ENCODE measurements at regions not wholly inside any gene's neighbourhood (a gene's known extent, or its start where the extent isn't known, plus 50 kb on each side); places are given as distances from the start of the nearest gene placed in this dataset.

DNA sequence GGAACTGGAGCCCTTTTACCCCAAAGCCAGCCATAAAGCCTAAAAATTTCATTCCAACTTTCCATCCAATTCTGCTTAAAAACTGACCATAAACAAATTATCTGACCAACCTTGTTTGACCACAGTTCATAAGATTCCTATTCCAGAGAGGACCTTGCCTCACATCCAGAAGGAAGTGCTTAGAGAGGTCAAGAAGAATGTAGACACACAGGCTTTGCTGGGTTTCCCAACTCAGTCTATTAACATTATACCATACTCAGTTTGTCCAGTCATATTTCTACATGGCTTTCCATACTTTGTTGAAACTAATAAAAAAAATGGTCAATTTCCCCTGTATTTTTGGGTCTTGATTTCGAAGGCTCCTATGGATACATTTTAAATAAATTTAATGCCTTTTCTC, 1522.5 kb downstream of the ARAP2 start:
- in situ Hi-C loops (cut with HindIII; ENCODE audit: low pct_unique_long_range_greater_than_20kb, low sequenced_read_pairs) (no loop called here), intact Hi-C loops (cut with micrococcal nuclease; ENCODE audit: unreplicated experiment) (no loop called here)
- Histone ChIP-seq H3K4me3 (ENCODE audit: low read depth in 2 of 2, low read length in 2 of 2) (no peak overlapping the region), H3K9me3 (ENCODE audit: control insufficient read depth, insufficient read depth, low read depth, low read length) (no peaks in the 10 kb centered on the region), H3K27me3 (ENCODE audit: control insufficient read depth, insufficient read depth, low read length) (no peaks in the 10 kb centered on the region), H3K36me3 (ENCODE audit: control insufficient read depth, insufficient read depth, low read length) (no peaks in the 10 kb centered on the region), H3K4me1 (ENCODE audit: control insufficient read depth, insufficient read depth, low read length) (no peaks in the 10 kb centered on the region), H3K27ac (ENCODE audit: low read length) (no peak overlapping the region)
- BruUV-seq (replicated peaks): no TSS peak
- ATAC-seq (no peak), DNase-seq (ENCODE audit: low read depth, low spot score) (no peak)
- TF ChIP-seq SIN3A (IDR thresholded peaks at IDR 0.05; ENCODE audit: borderline replicate concordance, insufficient read depth, low read depth, low read length): no peak
- TF ChIP-seq, protein P1, sequence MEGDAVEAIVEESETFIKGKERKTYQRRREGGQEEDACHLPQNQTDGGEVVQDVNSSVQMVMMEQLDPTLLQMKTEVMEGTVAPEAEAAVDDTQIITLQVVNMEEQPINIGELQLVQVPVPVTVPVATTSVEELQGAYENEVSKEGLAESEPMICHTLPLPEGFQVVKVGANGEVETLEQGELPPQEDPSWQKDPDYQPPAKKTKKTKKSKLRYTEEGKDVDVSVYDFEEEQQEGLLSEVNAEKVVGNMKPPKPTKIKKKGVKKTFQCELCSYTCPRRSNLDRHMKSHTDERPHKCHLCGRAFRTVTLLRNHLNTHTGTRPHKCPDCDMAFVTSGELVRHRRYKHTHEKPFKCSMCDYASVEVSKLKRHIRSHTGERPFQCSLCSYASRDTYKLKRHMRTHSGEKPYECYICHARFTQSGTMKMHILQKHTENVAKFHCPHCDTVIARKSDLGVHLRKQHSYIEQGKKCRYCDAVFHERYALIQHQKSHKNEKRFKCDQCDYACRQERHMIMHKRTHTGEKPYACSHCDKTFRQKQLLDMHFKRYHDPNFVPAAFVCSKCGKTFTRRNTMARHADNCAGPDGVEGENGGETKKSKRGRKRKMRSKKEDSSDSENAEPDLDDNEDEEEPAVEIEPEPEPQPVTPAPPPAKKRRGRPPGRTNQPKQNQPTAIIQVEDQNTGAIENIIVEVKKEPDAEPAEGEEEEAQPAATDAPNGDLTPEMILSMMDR (IDR thresholded peaks at IDR 0.05): no peak
- no peak for TF ChIP-seq TCF7L2 (IDR thresholded peaks at IDR 0.05; ENCODE audit: low read depth, low read length)
- TF ChIP-seq, protein P2, sequence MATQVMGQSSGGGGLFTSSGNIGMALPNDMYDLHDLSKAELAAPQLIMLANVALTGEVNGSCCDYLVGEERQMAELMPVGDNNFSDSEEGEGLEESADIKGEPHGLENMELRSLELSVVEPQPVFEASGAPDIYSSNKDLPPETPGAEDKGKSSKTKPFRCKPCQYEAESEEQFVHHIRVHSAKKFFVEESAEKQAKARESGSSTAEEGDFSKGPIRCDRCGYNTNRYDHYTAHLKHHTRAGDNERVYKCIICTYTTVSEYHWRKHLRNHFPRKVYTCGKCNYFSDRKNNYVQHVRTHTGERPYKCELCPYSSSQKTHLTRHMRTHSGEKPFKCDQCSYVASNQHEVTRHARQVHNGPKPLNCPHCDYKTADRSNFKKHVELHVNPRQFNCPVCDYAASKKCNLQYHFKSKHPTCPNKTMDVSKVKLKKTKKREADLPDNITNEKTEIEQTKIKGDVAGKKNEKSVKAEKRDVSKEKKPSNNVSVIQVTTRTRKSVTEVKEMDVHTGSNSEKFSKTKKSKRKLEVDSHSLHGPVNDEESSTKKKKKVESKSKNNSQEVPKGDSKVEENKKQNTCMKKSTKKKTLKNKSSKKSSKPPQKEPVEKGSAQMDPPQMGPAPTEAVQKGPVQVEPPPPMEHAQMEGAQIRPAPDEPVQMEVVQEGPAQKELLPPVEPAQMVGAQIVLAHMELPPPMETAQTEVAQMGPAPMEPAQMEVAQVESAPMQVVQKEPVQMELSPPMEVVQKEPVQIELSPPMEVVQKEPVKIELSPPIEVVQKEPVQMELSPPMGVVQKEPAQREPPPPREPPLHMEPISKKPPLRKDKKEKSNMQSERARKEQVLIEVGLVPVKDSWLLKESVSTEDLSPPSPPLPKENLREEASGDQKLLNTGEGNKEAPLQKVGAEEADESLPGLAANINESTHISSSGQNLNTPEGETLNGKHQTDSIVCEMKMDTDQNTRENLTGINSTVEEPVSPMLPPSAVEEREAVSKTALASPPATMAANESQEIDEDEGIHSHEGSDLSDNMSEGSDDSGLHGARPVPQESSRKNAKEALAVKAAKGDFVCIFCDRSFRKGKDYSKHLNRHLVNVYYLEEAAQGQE (IDR thresholded peaks at IDR 0.05; ENCODE audit: insufficient read depth in 1 of 2, low read depth in 2 of 2, low read length in 1 of 2): no peak
- no peak for TF ChIP-seq POLR2AphosphoS5 (IDR thresholded peaks at IDR 0.05; ENCODE audit: low read depth, low read length)
- ChIA-PET CTCF (no interaction called here), POLR2A (no interaction called here)

DNA sequence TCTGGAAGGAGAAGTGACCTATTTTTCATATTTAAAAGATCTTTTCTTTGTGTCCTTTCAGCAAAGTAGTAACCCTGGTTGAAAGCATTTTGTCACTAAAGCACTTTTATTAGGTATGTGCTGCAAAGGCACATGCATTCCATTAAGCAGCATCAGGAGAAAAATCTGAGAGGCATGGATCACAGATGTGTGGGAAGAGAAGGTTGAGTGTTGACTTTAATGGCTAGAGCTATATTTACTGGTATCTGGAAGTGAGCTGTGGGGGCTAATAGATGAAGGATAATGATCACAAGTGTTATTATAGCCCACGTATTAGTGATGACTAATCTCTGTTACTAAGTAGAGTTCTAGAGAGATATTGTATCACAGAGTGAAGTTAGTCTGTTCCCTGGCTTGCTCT, 1520.7 kb downstream of the ARAP2 start:
- Histone ChIP-seq H3K9me3 (ENCODE audit: control insufficient read depth, insufficient read depth, low read depth, low read length) (no peaks in the 10 kb centered on the region), H3K4me3 (ENCODE audit: low read depth in 2 of 2, low read length in 2 of 2) (no peak overlapping the region), H3K4me1 (ENCODE audit: control insufficient read depth, insufficient read depth, low read length) (no peaks in the 10 kb centered on the region), H3K27me3 (ENCODE audit: control insufficient read depth, insufficient read depth, low read length) (no peaks in the 10 kb centered on the region), H3K27ac (ENCODE audit: low read length) (no peak overlapping the region), H3K36me3 (ENCODE audit: control insufficient read depth, insufficient read depth, low read length) (no peaks in the 10 kb centered on the region)
- no TSS peak for BruUV-seq (replicated peaks)
- intact Hi-C loops (cut with micrococcal nuclease; ENCODE audit: unreplicated experiment) (no loop called here), in situ Hi-C loops (cut with HindIII; ENCODE audit: low pct_unique_long_range_greater_than_20kb, low sequenced_read_pairs) (no loop called here)
- ATAC-seq (no peak), DNase-seq (ENCODE audit: low read depth, low spot score) (no peak)
- ChIA-PET POLR2A (no interaction called here), CTCF (no interaction called here)
- TF ChIP-seq, protein P2 (IDR thresholded peaks at IDR 0.05; ENCODE audit: insufficient read depth in 1 of 2, low read depth in 2 of 2, low read length in 1 of 2): no peak
- TF ChIP-seq POLR2AphosphoS5 (IDR thresholded peaks at IDR 0.05; ENCODE audit: low read depth, low read length) (no peak), SIN3A (IDR thresholded peaks at IDR 0.05; ENCODE audit: borderline replicate concordance, insufficient read depth, low read depth, low read length) (no peak), TCF7L2 (IDR thresholded peaks at IDR 0.05; ENCODE audit: low read depth, low read length) (no peak)
- TF ChIP-seq, protein P1 (IDR thresholded peaks at IDR 0.05): no peak

Data from Panc1 (cell line).